ENCODE measurements at regions not wholly inside any gene's neighbourhood (a gene's known extent, or its start where the extent isn't known, plus 50 kb on each side); places are given as distances from the start of the nearest gene placed in this dataset.

GRCh38 chr12:87270919-87271318 is 758.3 kb downstream of the C12orf50 start:
- no peak overlapping the region for H3K27ac ChIP-seq
- no peak for TF ChIP-seq POLR2A (IDR thresholded peaks at IDR 0.05)
- WGBS, 4 donors: 58 to 73% (median 63%) methylated on average over 3 of the region's 3 CpGs
- no peaks in the 10 kb centered on the region for H3K4me1 ChIP-seq (replicated peaks in 1 of 2)
- H3K27me3 ChIP-seq: no peaks in the 10 kb centered on the region
- no peak for DNase-seq
- no peaks in the 10 kb centered on the region for H3K36me3 ChIP-seq (replicated peaks in 1 of 2)
- intact Hi-C loops (cut with DNase I): loop anchor here in 1 of 2 donors (10.0 kb wide), 1 partner anchor 574 kb away; no protein-coding TSS in a partner anchor
- H3K4me3 ChIP-seq: no peak overlapping the region
- H3K9me3 ChIP-seq (replicated peaks in 1 of 3): peaks cover 0 to 8% (median 0%) of the 10 kb centered on the region in 3 donors

DNA sequence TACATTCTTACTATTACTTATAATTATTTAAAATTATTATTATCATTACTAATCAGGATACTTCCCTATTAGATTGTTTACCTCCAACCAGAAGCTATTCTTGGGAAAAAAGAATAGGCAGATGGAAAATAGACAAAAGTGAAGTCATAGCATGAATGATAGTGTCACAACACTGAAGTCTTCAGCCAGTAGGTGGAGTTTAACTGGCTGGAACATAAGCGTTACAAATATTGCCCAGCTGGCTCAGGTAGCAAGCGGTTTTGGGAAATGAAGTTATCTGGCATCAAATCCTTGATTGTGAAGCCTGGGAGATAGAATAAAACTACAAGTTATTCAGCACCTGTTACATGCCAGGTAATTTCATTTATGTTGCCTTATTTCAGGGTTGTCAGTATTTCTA is 762.9 kb downstream of the C12orf50 start:
- intact Hi-C loops (cut with DNase I): no loop called here
- DNase-seq: no peak
- TF ChIP-seq CTCF (IDR thresholded peaks at IDR 0.05): no peak
- no peak for TF ChIP-seq POLR2A (IDR thresholded peaks at IDR 0.05)

DNA sequence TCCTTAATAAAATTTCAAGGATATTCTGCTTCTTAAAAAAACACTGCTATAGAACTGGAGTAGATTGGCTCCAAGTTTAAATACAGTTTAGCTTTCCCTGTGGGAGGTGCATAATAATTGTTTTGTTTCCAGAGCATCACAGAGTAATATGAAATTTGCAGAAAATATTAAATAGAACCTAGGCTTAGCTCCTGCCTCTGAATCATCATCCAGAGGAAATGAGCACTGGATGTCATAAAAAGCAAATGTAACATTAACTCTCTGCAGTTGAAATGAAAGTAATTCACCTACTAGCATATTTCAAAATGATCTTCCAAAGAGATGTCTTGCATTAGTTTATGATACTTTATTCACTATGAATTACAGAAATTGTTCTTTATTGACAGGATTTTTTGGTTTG is 769.8 kb downstream of the C12orf50 start:
- Histone ChIP-seq H3K27me3 (no peaks in the 10 kb centered on the region), H3K27ac (no peak overlapping the region), H3K36me3 (replicated peaks in 1 of 2) (no peaks in the 10 kb centered on the region), H3K4me3 (no peak overlapping the region), H3K9me3 (replicated peaks in 1 of 3) (no peaks in the 10 kb centered on the region), H3K4me1 (replicated peaks in 1 of 2) (no peaks in the 10 kb centered on the region)
- no peak for TF ChIP-seq POLR2A (IDR thresholded peaks at IDR 0.05)
- TF ChIP-seq CTCF (IDR thresholded peaks at IDR 0.05): no peak
- intact Hi-C loops (cut with DNase I): no loop called here
- no peak for DNase-seq

More for the DNA sequence above, 762.9 kb downstream of the C12orf50 start:
- no peak overlapping the region for H3K27ac ChIP-seq
- WGBS, 4 donors: 57 to 71% (median 66%) methylated on average over 2 of the region's 2 CpGs
- no peaks in the 10 kb centered on the region for H3K36me3 ChIP-seq (replicated peaks in 1 of 2)
- no peaks in the 10 kb centered on the region for H3K9me3 ChIP-seq (replicated peaks in 1 of 3)
- H3K27me3 ChIP-seq: no peaks in the 10 kb centered on the region
- no peak overlapping the region for H3K4me3 ChIP-seq
- H3K4me1 ChIP-seq (replicated peaks in 1 of 2): no peaks in the 10 kb centered on the region

DNA sequence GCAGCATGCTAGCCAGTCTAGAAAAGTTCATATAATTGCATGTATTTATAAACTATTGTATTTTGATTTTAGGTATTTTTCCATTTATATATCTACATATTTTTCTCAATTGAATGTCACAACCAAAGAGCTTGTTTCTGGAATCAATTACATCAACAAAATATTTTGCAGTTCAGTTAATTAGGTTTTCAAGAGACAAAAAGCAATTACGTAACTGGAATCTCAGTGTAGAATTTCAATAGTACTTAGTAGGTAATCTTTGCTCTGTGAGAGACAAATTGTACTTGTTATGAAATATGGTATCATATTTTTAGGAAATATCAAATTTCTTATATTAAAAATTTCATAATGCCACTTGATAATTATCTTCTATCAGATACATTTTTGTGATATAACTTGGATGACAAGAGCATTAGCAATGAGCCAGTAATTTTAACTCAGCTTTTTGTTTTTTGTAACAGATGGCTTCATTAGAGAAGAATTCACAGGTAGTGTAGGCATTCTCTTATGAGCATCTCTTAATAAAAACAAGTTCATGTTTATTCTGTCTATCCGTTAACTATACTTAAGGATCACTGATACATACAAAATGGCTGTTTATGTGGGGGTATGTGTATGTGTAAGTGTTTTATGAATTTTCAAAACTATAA is 774.7 kb downstream of the C12orf50 start:
- no peak for DNase-seq
- Histone ChIP-seq H3K4me1 (replicated peaks in 1 of 2) (no peaks in the 10 kb centered on the region), H3K27ac (no peak overlapping the region), H3K9me3 (replicated peaks in 1 of 3) (no peaks in the 10 kb centered on the region), H3K4me3 (no peak overlapping the region), H3K36me3 (replicated peaks in 1 of 2) (no peaks in the 10 kb centered on the region), H3K27me3 (no peaks in the 10 kb centered on the region)
- TF ChIP-seq POLR2A (IDR thresholded peaks at IDR 0.05) (no peak), CTCF (IDR thresholded peaks at IDR 0.05) (no peak)
- 85 to 95% (median 90%) methylated on average over 2 of the region's 2 CpGs for WGBS, 4 donors
- intact Hi-C loops (cut with DNase I): no loop called here

GRCh38 chr12:87253157-87253556 is 776.0 kb downstream of the C12orf50 start:
- Histone ChIP-seq H3K36me3 (replicated peaks in 1 of 2) (no peaks in the 10 kb centered on the region), H3K4me1 (replicated peaks in 1 of 2) (no peaks in the 10 kb centered on the region), H3K4me3 (no peak overlapping the region), H3K9me3 (replicated peaks in 1 of 3) (no peaks in the 10 kb centered on the region), H3K27ac (no peak overlapping the region), H3K27me3 (no peaks in the 10 kb centered on the region)
- DNase-seq: peak in 1 of 7 donors; percentile 9
- intact Hi-C loops (cut with DNase I): no loop called here
- no peak for TF ChIP-seq CTCF (IDR thresholded peaks at IDR 0.05)
- no peak for TF ChIP-seq POLR2A (IDR thresholded peaks at IDR 0.05)
- 61 to 71% (median 68%) methylated on average over 2 of the region's 2 CpGs for WGBS, 4 donors
